Skeletal muscle satellite cell (primary cell): ENCODE measurements at regions not wholly inside any gene's neighbourhood (a gene's known extent, or its start where the extent isn't known, plus 50 kb on each side); places are given as distances from the start of the nearest gene placed in this dataset.
A peak's percentile ranks its signal among the peaks of the same experiment; 100 is the strongest.

Source experiments
- H3K27me3 ChIP-seq: 2 replicates; pipeline ENCODE4 v1.7.0; 2013; ENCODE audit warnings: low read length; ENCODE audit not compliant: control insufficient read depth, insufficient read depth
- H3K36me3 ChIP-seq: 2 replicates; pipeline ENCODE4 v1.7.0; 2013; ENCODE audit warnings: mild to moderate bottlenecking, control low read depth, low read length; ENCODE audit not compliant: insufficient read depth
- H3K4me1 ChIP-seq: 2 replicates; pipeline ENCODE4 v1.7.0; 2013; ENCODE audit warnings: low read length; ENCODE audit not compliant: control insufficient read depth, insufficient read depth
- H3K4me2 ChIP-seq: 2 replicates; pipeline ENCODE4 v1.7.0; 2013; ENCODE audit warnings: mild to moderate bottlenecking, low read length
- H3K4me3 ChIP-seq: 2 replicates; pipeline ENCODE4 v1.7.0; 2013; ENCODE audit warnings: low read length
- H3K9ac ChIP-seq: 2 replicates; pipeline ENCODE4 v1.7.0; 2013; ENCODE audit warnings: mild to moderate bottlenecking, low read depth, low read length, moderate library complexity
- H3K9me3 ChIP-seq: replicated peaks from 2 replicates; pipeline ENCODE4 v1.7.0; 2013; ENCODE audit warnings: mild to moderate bottlenecking, control low read depth, low read length

GRCh38 chr11:38476808-38477575 is 1879.0 kb upstream of the RAG2 start:
- H3K4me1 ChIP-seq = peaks cover 4% of the 10 kb centered on the region
- H3K36me3 ChIP-seq = no peaks in the 10 kb centered on the region
- H3K9ac ChIP-seq = no peak overlapping the region
- no peak overlapping the region for H3K4me3 ChIP-seq
- no peaks in the 10 kb centered on the region for H3K27me3 ChIP-seq
- no peak overlapping the region for H3K4me2 ChIP-seq
- no peaks in the 10 kb centered on the region for H3K9me3 ChIP-seq

GRCh38 chr11:38461751-38462150 is 1863.7 kb upstream of the RAG2 start:
- Histone ChIP-seq H3K9ac (no peak overlapping the region), H3K4me2 (no peak overlapping the region), H3K4me1 (peaks cover 17% of the 10 kb centered on the region), H3K9me3 (no peaks in the 10 kb centered on the region), H3K27me3 (no peaks in the 10 kb centered on the region), H3K36me3 (no peaks in the 10 kb centered on the region), H3K4me3 (no peak overlapping the region)

GRCh38 chr11:38460896-38461295 is 1862.9 kb upstream of the RAG2 start:
- Histone ChIP-seq H3K4me2 (peak overlapping the region; percentile 71), H3K27me3 (no peaks in the 10 kb centered on the region), H3K9me3 (no peaks in the 10 kb centered on the region), H3K4me1 (peaks cover 26% of the 10 kb centered on the region), H3K36me3 (no peaks in the 10 kb centered on the region), H3K4me3 (peak overlapping the region; percentile 42), H3K9ac (peak overlapping the region; percentile 71)

- Histone ChIP-seq H3K36me3 (no peaks in the 10 kb centered on the region), H3K9me3 (no peaks in the 10 kb centered on the region), H3K9ac (peak overlapping the region; percentile 71), H3K4me3 (peak overlapping the region; percentile 42), H3K4me2 (peak overlapping the region; percentile 71), H3K27me3 (no peaks in the 10 kb centered on the region), H3K4me1 (peaks cover 26% of the 10 kb centered on the region)
These were observed 1862.4 kb upstream of the RAG2 start for GRCh38 chr11:38460429-38460828.

GRCh38 chr11:38456371-38456770 is 1858.3 kb upstream of the RAG2 start:
- Histone ChIP-seq H3K36me3 (no peaks in the 10 kb centered on the region), H3K4me1 (peaks cover 22% of the 10 kb centered on the region), H3K4me3 (no peak overlapping the region), H3K27me3 (no peaks in the 10 kb centered on the region), H3K9me3 (no peaks in the 10 kb centered on the region), H3K9ac (no peak overlapping the region), H3K4me2 (no peak overlapping the region)

- H3K9ac ChIP-seq = no peak overlapping the region
- no peak overlapping the region for H3K4me3 ChIP-seq
- H3K36me3 ChIP-seq = no peaks in the 10 kb centered on the region
- H3K4me2 ChIP-seq = no peak overlapping the region
- H3K27me3 ChIP-seq = no peaks in the 10 kb centered on the region
- H3K4me1 ChIP-seq = no peaks in the 10 kb centered on the region
- no peaks in the 10 kb centered on the region for H3K9me3 ChIP-seq
These were observed 1850.2 kb upstream of the RAG2 start for GRCh38 chr11:38448284-38448683.

GRCh38 chr11:38446336-38446735 is 1848.3 kb upstream of the RAG2 start:
- H3K4me2 ChIP-seq = no peak overlapping the region
- H3K27me3 ChIP-seq = no peaks in the 10 kb centered on the region
- no peaks in the 10 kb centered on the region for H3K4me1 ChIP-seq
- H3K9ac ChIP-seq = no peak overlapping the region
- no peaks in the 10 kb centered on the region for H3K36me3 ChIP-seq
- no peak overlapping the region for H3K4me3 ChIP-seq
- H3K9me3 ChIP-seq = no peaks in the 10 kb centered on the region

GRCh38 chr11:38438091-38438490 is 1840.1 kb upstream of the RAG2 start:
- no peaks in the 10 kb centered on the region for H3K9me3 ChIP-seq
- H3K27me3 ChIP-seq = no peaks in the 10 kb centered on the region
- no peak overlapping the region for H3K4me2 ChIP-seq
- H3K9ac ChIP-seq = no peak overlapping the region
- H3K4me3 ChIP-seq = no peak overlapping the region
- H3K4me1 ChIP-seq = no peaks in the 10 kb centered on the region
- H3K36me3 ChIP-seq = no peaks in the 10 kb centered on the region

- H3K9me3 ChIP-seq = no peaks in the 10 kb centered on the region
- no peak overlapping the region for H3K4me3 ChIP-seq
- peaks cover 5% of the 10 kb centered on the region for H3K27me3 ChIP-seq
- H3K4me2 ChIP-seq = no peak overlapping the region
- H3K9ac ChIP-seq = no peak overlapping the region
- H3K36me3 ChIP-seq = no peaks in the 10 kb centered on the region
- no peaks in the 10 kb centered on the region for H3K4me1 ChIP-seq
These were observed 1827.5 kb upstream of the RAG2 start for GRCh38 chr11:38425578-38425977.

- no peaks in the 10 kb centered on the region for H3K36me3 ChIP-seq
- H3K9ac ChIP-seq = no peak overlapping the region
- H3K27me3 ChIP-seq = peaks cover 5% of the 10 kb centered on the region
- no peaks in the 10 kb centered on the region for H3K9me3 ChIP-seq
- no peaks in the 10 kb centered on the region for H3K4me1 ChIP-seq
- no peak overlapping the region for H3K4me2 ChIP-seq
- no peak overlapping the region for H3K4me3 ChIP-seq
These were observed 1825.0 kb upstream of the RAG2 start for GRCh38 chr11:38423042-38423441.

GRCh38 chr11:38416141-38416540 is 1818.1 kb upstream of the RAG2 start:
- no peaks in the 10 kb centered on the region for H3K27me3 ChIP-seq

GRCh38 chr11:38411149-38411548 is 1813.1 kb upstream of the RAG2 start:
- Histone ChIP-seq H3K9me3 (no peaks in the 10 kb centered on the region), H3K4me3 (no peak overlapping the region), H3K9ac (no peak overlapping the region), H3K36me3 (no peaks in the 10 kb centered on the region), H3K4me1 (no peaks in the 10 kb centered on the region), H3K4me2 (no peak overlapping the region), H3K27me3 (no peaks in the 10 kb centered on the region)

More at GRCh38 chr11:38416141-38416540, 1818.1 kb upstream of the RAG2 start:
- H3K4me3 ChIP-seq = no peak overlapping the region
- no peaks in the 10 kb centered on the region for H3K9me3 ChIP-seq
- H3K4me1 ChIP-seq = no peaks in the 10 kb centered on the region
- no peak overlapping the region for H3K9ac ChIP-seq
- no peak overlapping the region for H3K4me2 ChIP-seq
- no peaks in the 10 kb centered on the region for H3K36me3 ChIP-seq
